ENCODE measurements at regions not wholly inside any gene's neighbourhood (a gene's known extent, or its start where the extent isn't known, plus 50 kb on each side); places are given as distances from the start of the nearest gene placed in this dataset.
A peak's percentile ranks its signal among the peaks of the same experiment; 100 is the strongest.
"Not testable (repeated sequence)": the region's sequence is repeated elsewhere in the genome, so short reads cannot be mapped to it uniquely, and the experiment has no call there.

DNA sequence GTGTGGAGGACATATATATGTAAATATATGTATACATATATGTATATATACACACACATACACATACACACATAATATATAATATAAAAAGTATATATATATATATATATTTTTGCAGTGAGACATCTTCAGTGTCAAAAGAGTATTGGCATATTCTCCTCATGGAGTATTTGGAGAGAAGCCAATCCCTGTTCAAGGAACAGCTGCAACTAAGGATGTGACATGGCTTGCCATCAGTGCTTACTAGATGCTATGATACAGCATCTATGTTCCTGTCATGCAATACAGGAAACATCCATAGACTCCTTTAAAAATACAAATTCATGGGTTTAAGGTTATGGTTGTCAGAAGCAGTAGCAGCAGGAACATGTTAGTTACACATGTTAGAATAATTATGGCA, 632.0 kb upstream of the AMELY start:
- H3K27ac Mint-ChIP-seq: no peak overlapping the region

DNA sequence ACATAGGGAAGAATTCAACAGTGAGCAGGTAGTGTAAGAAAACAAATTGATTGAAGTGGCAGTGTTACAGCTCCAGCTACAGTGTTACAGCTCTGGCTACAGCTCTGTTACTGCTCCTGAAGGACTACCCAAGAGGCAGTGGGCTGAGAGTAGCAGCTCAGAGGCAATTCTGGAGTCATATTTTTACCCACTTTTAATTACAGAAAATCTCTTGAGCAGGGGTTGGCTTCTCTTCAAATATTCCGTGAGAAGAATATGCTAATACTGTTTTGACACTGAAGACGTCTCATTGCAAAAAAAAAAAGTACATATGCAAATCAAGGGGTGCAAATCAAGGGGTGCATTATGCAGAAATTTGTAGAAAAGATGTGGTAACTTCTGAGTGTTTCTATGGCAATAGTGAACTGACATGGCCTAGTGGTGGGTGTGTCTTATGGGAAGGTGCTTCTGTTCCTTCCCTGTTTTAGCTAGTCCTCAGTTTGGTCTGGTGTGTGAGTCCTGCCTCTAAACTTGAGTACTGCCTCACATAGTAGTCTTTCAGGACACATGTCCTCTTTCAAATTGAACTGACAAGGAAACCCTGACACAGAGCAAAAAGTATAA, 630.8 kb upstream of the AMELY start:
- Mint-ChIP-seq H3K4me1 (ENCODE audit: low read depth) (peaks cover 17% of the 10 kb centered on the region), H3K27me3 (ENCODE audit: insufficient read depth) (no peaks in the 10 kb centered on the region), H3K9me3 (no peaks in the 10 kb centered on the region), H3K27ac (no peak overlapping the region), H3K4me3 (no peak overlapping the region), H3K36me3 (ENCODE audit: low read depth) (no peaks in the 10 kb centered on the region)
- no peak for DNase-seq
- TF ChIP-seq, protein P1, sequence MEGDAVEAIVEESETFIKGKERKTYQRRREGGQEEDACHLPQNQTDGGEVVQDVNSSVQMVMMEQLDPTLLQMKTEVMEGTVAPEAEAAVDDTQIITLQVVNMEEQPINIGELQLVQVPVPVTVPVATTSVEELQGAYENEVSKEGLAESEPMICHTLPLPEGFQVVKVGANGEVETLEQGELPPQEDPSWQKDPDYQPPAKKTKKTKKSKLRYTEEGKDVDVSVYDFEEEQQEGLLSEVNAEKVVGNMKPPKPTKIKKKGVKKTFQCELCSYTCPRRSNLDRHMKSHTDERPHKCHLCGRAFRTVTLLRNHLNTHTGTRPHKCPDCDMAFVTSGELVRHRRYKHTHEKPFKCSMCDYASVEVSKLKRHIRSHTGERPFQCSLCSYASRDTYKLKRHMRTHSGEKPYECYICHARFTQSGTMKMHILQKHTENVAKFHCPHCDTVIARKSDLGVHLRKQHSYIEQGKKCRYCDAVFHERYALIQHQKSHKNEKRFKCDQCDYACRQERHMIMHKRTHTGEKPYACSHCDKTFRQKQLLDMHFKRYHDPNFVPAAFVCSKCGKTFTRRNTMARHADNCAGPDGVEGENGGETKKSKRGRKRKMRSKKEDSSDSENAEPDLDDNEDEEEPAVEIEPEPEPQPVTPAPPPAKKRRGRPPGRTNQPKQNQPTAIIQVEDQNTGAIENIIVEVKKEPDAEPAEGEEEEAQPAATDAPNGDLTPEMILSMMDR (IDR thresholded peaks at IDR 0.05): no peak

More for the DNA sequence above, 632.0 kb upstream of the AMELY start:
- H3K27me3 Mint-ChIP-seq (ENCODE audit: insufficient read depth): peaks cover 3% of the 10 kb centered on the region; the same call in 1 of the 2 replicates
- DNase-seq: no peak
- no peak overlapping the region for H3K4me3 Mint-ChIP-seq
- peaks cover 17% of the 10 kb centered on the region for H3K4me1 Mint-ChIP-seq (ENCODE audit: low read depth)
- TF ChIP-seq, protein P1 (IDR thresholded peaks at IDR 0.05): no peak
- no peaks in the 10 kb centered on the region for H3K9me3 Mint-ChIP-seq
- H3K36me3 Mint-ChIP-seq (ENCODE audit: low read depth): no peaks in the 10 kb centered on the region

GRCh38 chrY:7529396-7529795, 617.8 kb upstream of the AMELY start:
- TF ChIP-seq, protein P1 (IDR thresholded peaks at IDR 0.05): no peak
- no peaks in the 10 kb centered on the region for H3K36me3 Mint-ChIP-seq (ENCODE audit: low read depth)
- H3K4me3 Mint-ChIP-seq: no peak overlapping the region
- no peak for DNase-seq
- no peak overlapping the region for H3K27ac Mint-ChIP-seq
- no peaks in the 10 kb centered on the region for H3K9me3 Mint-ChIP-seq
- no peaks in the 10 kb centered on the region for H3K27me3 Mint-ChIP-seq (ENCODE audit: insufficient read depth)
- H3K4me1 Mint-ChIP-seq (ENCODE audit: low read depth): peaks cover 23% of the 10 kb centered on the region

DNA sequence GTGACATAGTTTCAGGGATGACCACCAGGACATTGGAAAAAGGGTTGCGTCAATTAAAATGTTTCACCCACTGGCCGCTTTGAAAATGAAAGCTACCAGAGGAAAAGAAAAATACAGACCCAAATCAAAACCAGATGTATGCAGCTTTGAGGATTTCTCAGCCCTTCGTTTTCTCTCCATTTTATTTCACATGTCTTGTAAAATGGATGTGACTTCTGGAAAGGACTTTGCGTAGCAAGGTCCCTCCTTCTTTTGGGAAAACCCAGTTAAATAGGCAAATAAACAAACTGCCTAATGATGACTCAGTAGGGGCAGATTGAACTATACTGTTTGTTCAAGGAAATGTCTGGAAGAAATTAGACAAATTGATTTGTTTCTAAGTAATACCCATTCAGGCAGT, 616.0 kb upstream of the AMELY start:
- peak overlapping the region; percentile 83 for H3K4me3 Mint-ChIP-seq
- peak; percentile 57 for DNase-seq
- H3K36me3 Mint-ChIP-seq (ENCODE audit: low read depth); H3K9me3 Mint-ChIP-seq; H3K27me3 Mint-ChIP-seq (ENCODE audit: insufficient read depth): not testable (repeated sequence)
- peak overlapping the region; percentile 82 for H3K27ac Mint-ChIP-seq
- peaks cover 23% of the 10 kb centered on the region for H3K4me1 Mint-ChIP-seq (ENCODE audit: low read depth)

DNA sequence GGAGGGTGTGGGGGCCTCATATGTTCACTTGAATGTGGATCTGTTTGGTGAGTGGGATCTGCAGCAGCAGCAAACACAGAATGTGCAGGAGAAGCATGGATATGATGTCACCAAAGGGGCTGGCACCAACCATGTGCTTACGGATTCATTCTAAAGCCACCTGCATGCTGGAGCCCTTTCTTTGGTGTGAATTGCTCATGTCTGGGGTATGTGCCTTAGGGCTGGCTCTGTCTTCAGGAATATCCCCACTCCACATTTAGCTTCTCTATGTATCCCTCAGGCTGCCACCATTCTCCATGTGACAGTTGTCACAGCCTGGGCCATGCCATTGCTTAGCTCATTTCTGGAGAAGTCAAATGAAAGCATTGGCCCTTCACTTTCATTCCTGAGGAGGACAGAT, 606.8 kb upstream of the AMELY start:
- Mint-ChIP-seq H3K9me3 (no peaks in the 10 kb centered on the region), H3K4me1 (ENCODE audit: low read depth) (no peaks in the 10 kb centered on the region), H3K36me3 (ENCODE audit: low read depth) (no peaks in the 10 kb centered on the region), H3K27me3 (ENCODE audit: insufficient read depth) (no peaks in the 10 kb centered on the region), H3K4me3 (no peak overlapping the region), H3K27ac (no peak overlapping the region)
- DNase-seq: no peak
- TF ChIP-seq, protein P1 (IDR thresholded peaks at IDR 0.05): no peak

DNA sequence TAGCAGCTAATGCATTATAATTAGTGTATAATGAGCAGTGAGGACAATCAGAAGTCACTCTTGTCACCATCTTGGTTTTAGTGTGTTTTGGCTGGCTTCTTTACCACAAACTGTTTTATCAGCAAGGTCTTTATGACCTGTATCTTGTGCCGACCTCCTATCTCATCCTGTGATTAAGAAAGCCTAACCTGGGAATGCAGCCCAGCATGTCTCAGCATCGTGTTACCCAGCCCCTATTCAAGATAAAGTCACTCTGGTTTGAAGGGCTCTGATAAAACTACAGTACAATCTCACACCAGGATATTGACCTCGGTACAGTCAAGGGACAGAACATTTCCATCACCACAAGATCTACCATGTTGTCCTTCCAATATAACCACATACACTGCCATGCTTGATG, 604.7 kb upstream of the AMELY start:
- Mint-ChIP-seq H3K4me1 (ENCODE audit: low read depth) (no peaks in the 10 kb centered on the region), H3K27me3 (ENCODE audit: insufficient read depth) (no peaks in the 10 kb centered on the region), H3K4me3 (no peak overlapping the region), H3K36me3 (ENCODE audit: low read depth) (no peaks in the 10 kb centered on the region), H3K27ac (no peak overlapping the region), H3K9me3 (no peaks in the 10 kb centered on the region)
- TF ChIP-seq, protein P1 (IDR thresholded peaks at IDR 0.05): no peak
- DNase-seq: no peak

All from HFFc6 (cell line).